IMR-90 (cell line): ENCODE measurements at regions not wholly inside any gene's neighbourhood (a gene's known extent, or its start where the extent isn't known, plus 50 kb on each side); places are given as distances from the start of the nearest gene placed in this dataset.

Source experiments
- ATAC-seq: fragments of 200-7000 bp; cut with Tn5 transposase; 2 replicates; pipeline ENCODE4 v1.9.1; 2020; ENCODE audit warnings: low read depth, mild to moderate bottlenecking, moderate library complexity
- BruUV-seq: library from RNA; stranded (reverse); fragments of 400-500 nt; replicated peaks from 2 replicates; lab custom pipeline; 2021; lab: Mats Ljungman, UMichigan
- CTCF ChIA-PET: fragments of 300-600 bp; formaldehyde crosslinking; extraction: SDS; loops from one replicate; lab custom pipeline; 2021; ENCODE audit warnings: antibody characterized with exemption; lab: Yijun Ruan, JAX
- POLR2A ChIA-PET: fragments of 300-600 bp; sonication (Branson Sonifier 250); formaldehyde crosslinking; loops from one replicate; lab custom pipeline; 2022; ENCODE audit warnings: antibody characterized with exemption; ENCODE audit not compliant: unreplicated experiment; lab: Charles Lee
- DNase-seq: peaks from one replicate; pipeline ENCODE4 v3.0.0; 2013
- H2AFZ ChIP-seq: replicated peaks from 2 replicates; pipeline ENCODE3; 2013; ENCODE audit warnings: low read length, mild to moderate bottlenecking; ENCODE audit not compliant: poor library complexity
- H2AK5ac ChIP-seq: 2 replicates; pipeline ENCODE4 v1.6.1; 2013; ENCODE audit warnings: low read depth, low read length, inconsistent platforms
- H2AK9ac ChIP-seq: replicated peaks from 2 replicates; pipeline ENCODE3; 2013; ENCODE audit warnings: mild to moderate bottlenecking, low read depth, low read length, moderate library complexity; ENCODE audit not compliant: poor library complexity
- H2BK120ac ChIP-seq: 2 replicates; pipeline ENCODE4 v1.6.1; 2013; ENCODE audit warnings: low read depth, low read length, inconsistent platforms
- H2BK15ac ChIP-seq: 3 replicates; pipeline ENCODE4 v1.6.1; 2013; ENCODE audit warnings: low read depth, low read length, inconsistent platforms
- H2BK20ac ChIP-seq: 2 replicates; pipeline ENCODE4 v1.6.1; 2013; ENCODE audit warnings: low read depth, mild to moderate bottlenecking, inconsistent platforms, low read length, moderate library complexity
- H2BK5ac ChIP-seq: 2 replicates; pipeline ENCODE4 v1.6.1; 2013; ENCODE audit warnings: mild to moderate bottlenecking, low read depth, low read length, inconsistent platforms; ENCODE audit not compliant: poor library complexity, severe bottlenecking
- H3K14ac ChIP-seq: replicated peaks from 2 replicates; pipeline ENCODE4 v1.6.1; 2013; ENCODE audit warnings: low read depth, low read length, inconsistent platforms
- H3K18ac ChIP-seq: 2 replicates; pipeline ENCODE4 v1.6.1; 2013; ENCODE audit warnings: low read depth, low read length, control low read depth
- H3K23ac ChIP-seq: 2 replicates; pipeline ENCODE4 v1.6.1; 2013; ENCODE audit warnings: low read depth, low read length, inconsistent platforms
- H3K27ac ChIP-seq: 2 replicates; pipeline ENCODE4 v1.5.1; 2013; ENCODE audit warnings: mild to moderate bottlenecking, control low read depth, low read length; ENCODE audit not compliant: insufficient read depth
- H3K27me3 ChIP-seq: 2 replicates; pipeline ENCODE4 v1.6.1; 2013; ENCODE audit warnings: low read length; ENCODE audit not compliant: control insufficient read depth, insufficient read depth
- H3K36me3 ChIP-seq: 2 replicates; pipeline ENCODE4 v1.6.1; 2013; ENCODE audit warnings: low read length, mixed read lengths; ENCODE audit not compliant: control insufficient read depth, insufficient read depth
- H3K4ac ChIP-seq: 2 replicates; pipeline ENCODE4 v1.6.1; 2013; ENCODE audit warnings: low read depth, low read length, inconsistent platforms
- H3K4me1 ChIP-seq: 2 replicates; pipeline ENCODE4 v1.6.1; 2013; ENCODE audit warnings: low read length, mixed read lengths; ENCODE audit not compliant: control insufficient read depth, insufficient read depth
- H3K4me2 ChIP-seq: 2 replicates; pipeline ENCODE4 v1.6.1; 2013; ENCODE audit warnings: low read depth, mild to moderate bottlenecking, control low read depth, low read length, moderate library complexity
- H3K4me3 ChIP-seq: 2 replicates; pipeline ENCODE4 v1.5.1; 2013; ENCODE audit warnings: low read depth, mild to moderate bottlenecking, control low read depth, low read length, moderate library complexity; ENCODE audit not compliant: insufficient read depth
- H3K56ac ChIP-seq: 2 replicates; pipeline ENCODE4 v1.6.1; 2013; ENCODE audit warnings: low read length, inconsistent platforms; ENCODE audit not compliant: insufficient read depth; ENCODE audit errors: extremely low read depth
- H3K79me1 ChIP-seq, 2 experiments: 2 replicates each; pipeline ENCODE4 v1.6.1; 2013; ENCODE audit warnings: low read length in 2 of 2, inconsistent platforms in 1 of 2, low read depth in 1 of 2
- H3K9ac ChIP-seq: 2 replicates; pipeline ENCODE4 v1.6.1; 2013; ENCODE audit warnings: low read depth, low read length, control low read depth
- H3K9me1 ChIP-seq: 2 replicates; pipeline ENCODE4 v1.6.1; 2013; ENCODE audit warnings: low read length, inconsistent platforms; ENCODE audit not compliant: insufficient read depth
- H3K9me3 ChIP-seq: 2 replicates; pipeline ENCODE4 v1.6.1; 2013; ENCODE audit warnings: low read length; ENCODE audit not compliant: control insufficient read depth, insufficient read depth
- H4K20me1 ChIP-seq: 2 replicates; pipeline ENCODE4 v1.6.1; 2013; ENCODE audit warnings: low read length, inconsistent platforms; ENCODE audit not compliant: insufficient read depth
- H4K5ac ChIP-seq: 2 replicates; pipeline ENCODE4 v1.6.1; 2013; ENCODE audit warnings: mild to moderate bottlenecking, low read depth, low read length, control low read depth
- H4K8ac ChIP-seq, 2 experiments: 2 replicates each; pipeline ENCODE4 v1.6.1; 2013; ENCODE audit warnings: low read depth in 2 of 2, low read length in 2 of 2, control low read depth in 1 of 2, inconsistent platforms in 1 of 2
- H4K91ac ChIP-seq: 2 replicates; pipeline ENCODE4 v1.6.1; 2013; ENCODE audit warnings: low read depth, low read length, inconsistent platforms; ENCODE audit not compliant: insufficient read depth
- BHLHE40 ChIP-seq: fragments of 150-350 bp; IDR thresholded peaks from 2 replicates; pipeline ENCODE4 v1.6.1; 2016; ENCODE audit warnings: mild to moderate bottlenecking, low read depth, low read length
- CEBPB ChIP-seq: IDR thresholded peaks from 2 replicates; pipeline ENCODE4 v1.6.1; 2012; ENCODE audit warnings: low read depth, low read length, improper control_type of control experiment
- CHD1 ChIP-seq: IDR thresholded peaks from 2 replicates; pipeline ENCODE4 v1.6.1; 2012; ENCODE audit warnings: low read depth, low read length, improper control_type of control experiment
- FOS ChIP-seq: fragments of 150-350 bp; IDR thresholded peaks from 2 replicates; pipeline ENCODE4 v1.6.1; 2016; ENCODE audit warnings: low read depth, low read length
- MAFK ChIP-seq: IDR thresholded peaks from 2 replicates; pipeline ENCODE4 v1.6.1; 2012; ENCODE audit warnings: low read depth, low read length, improper control_type of control experiment
- MAZ ChIP-seq: IDR thresholded peaks from 2 replicates; pipeline ENCODE4 v1.6.1; 2012; ENCODE audit warnings: low read depth, mild to moderate bottlenecking, low read length, improper control_type of control experiment, moderate library complexity, borderline replicate concordance
- MXI1 ChIP-seq: IDR thresholded peaks from 2 replicates; pipeline ENCODE4 v1.6.1; 2012; ENCODE audit warnings: low read depth, mild to moderate bottlenecking, low read length, moderate library complexity, borderline replicate concordance
- NFE2L2 ChIP-seq: fragments of 150-350 bp; IDR thresholded peaks from 2 replicates; pipeline ENCODE4 v1.6.1; 2016; ENCODE audit warnings: low read depth, mild to moderate bottlenecking, low read length
- POLR2A ChIP-seq: IDR thresholded peaks from 2 replicates; pipeline ENCODE4 v1.6.1; 2012; ENCODE audit warnings: mild to moderate bottlenecking, low read depth, low read length
- RAD21 ChIP-seq: IDR thresholded peaks from 2 replicates; pipeline ENCODE4 v1.6.1; 2012; ENCODE audit warnings: low read length, improper control_type of control experiment
- RCOR1 ChIP-seq: IDR thresholded peaks from 2 replicates; pipeline ENCODE4 v1.6.1; 2012; ENCODE audit warnings: mild to moderate bottlenecking, low read length, improper control_type of control experiment; ENCODE audit not compliant: insufficient replicate concordance
- RFX5 ChIP-seq: IDR thresholded peaks from 2 replicates; pipeline ENCODE4 v1.8.0; 2012; ENCODE audit warnings: low read depth, mild to moderate bottlenecking, low read length, moderate library complexity
- SMC3 ChIP-seq: fragments of 150-350 bp; IDR thresholded peaks from 2 replicates; pipeline ENCODE4 v1.6.1; 2016; ENCODE audit warnings: low read depth, mild to moderate bottlenecking, antibody characterized with exemption, low read length, moderate library complexity
- WGBS, 2 experiments: methylation state at CpG; one replicate each; pipeline versions ENCODE4 v1.1.5 to v1.1.7; 2013; ENCODE audit warnings: missing lambda C conversion rate in 2 of 2; ENCODE audit not compliant: insufficient read length in 1 of 2; ENCODE audit errors: extremely low coverage in 2 of 2; 5-methylcytosine and 5-hydroxymethylcytosine counted together
- dilution Hi-C: fragments of 300-500 bp; cut with HindIII; formaldehyde crosslinking; loops from one replicate; pipeline ENCODE4 v1.14.3; 2018; ENCODE audit warnings: low sequenced_read_pairs; ENCODE audit not compliant: unreplicated experiment
- in situ Hi-C: fragments of 300-500 bp; cut with MboI; formaldehyde crosslinking; loops from 3 replicates; pipeline ENCODE4 v1.14.3; 2019; ENCODE audit warnings: low sequenced_read_pairs, inconsistent platforms, mixed read lengths
- intact Hi-C: fragments of 100-400 bp; cut with micrococcal nuclease; formaldehyde crosslinking; loops from 2 replicates; pipeline ENCODE4 v1.10.0; 2022
- TF ChIP-seq, protein P1 (sequence below): fragments of 150-350 bp; IDR thresholded peaks from 2 replicates; pipeline ENCODE4 v1.6.1; 2017; ENCODE audit warnings: mild to moderate bottlenecking, antibody characterized with exemption, low read length, low read depth
- TF ChIP-seq, protein P2 (sequence below): conservative IDR thresholded peaks from 2 replicates; pipeline ENCODE4 v1.5.1; 2012; ENCODE audit warnings: mild to moderate bottlenecking, low read depth, low read length, improper control_type of control experiment
- TF ChIP-seq, protein P3 (sequence below): fragments of 150-350 bp; IDR thresholded peaks from 2 replicates; pipeline ENCODE4 v1.6.1; 2016; ENCODE audit warnings: low read depth, mild to moderate bottlenecking, low read length, moderate library complexity, borderline replicate concordance

DNA sequence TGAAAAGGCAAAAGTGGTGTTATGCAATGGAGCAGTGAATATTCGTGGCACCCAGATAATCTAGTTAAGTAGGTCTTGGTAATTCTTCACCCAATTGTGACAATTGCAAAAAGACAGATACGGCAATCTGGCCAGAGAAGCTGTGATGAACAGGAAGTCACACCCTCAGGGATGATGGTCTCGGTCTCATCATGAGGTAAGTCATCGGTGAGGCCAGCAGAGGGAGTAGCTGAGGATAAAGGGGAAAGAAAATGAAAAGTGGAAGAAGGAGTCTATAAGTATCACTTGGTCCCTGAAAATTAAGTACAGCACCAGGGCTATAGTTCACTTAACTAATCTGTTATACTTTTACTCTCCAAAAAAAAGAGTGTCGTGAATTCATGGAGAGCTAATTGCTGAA, 258.8 kb upstream of the NCAM2 start:
- no CpG with 5 or more reads among the region's 5 CpGs for WGBS, 2 experiments
- H2AK5ac ChIP-seq, result no peak overlapping the region
- dilution Hi-C loops, result no loop called here
- DNase-seq (no peak), ATAC-seq (no peak)
- H4K20me1 ChIP-seq, result no peaks in the 10 kb centered on the region
- no peaks in the 10 kb centered on the region for H3K27me3 ChIP-seq
- H3K4me1 ChIP-seq, result no peaks in the 10 kb centered on the region
- no peak overlapping the region for H3K9ac ChIP-seq
- in situ Hi-C loops, result no loop called here
- BruUV-seq, result no TSS peak
- H2BK20ac ChIP-seq, result no peak overlapping the region
- H2AK9ac ChIP-seq, result no peak overlapping the region
- no peak overlapping the region for H2BK120ac ChIP-seq
- H3K9me3 ChIP-seq, result peaks cover 13% of the 10 kb centered on the region
- H2BK15ac ChIP-seq, result no peak overlapping the region
- ChIA-PET CTCF (no interaction called here), POLR2A (no interaction called here)
- no peak overlapping the region for H3K23ac ChIP-seq
- no peak overlapping the region for H4K5ac ChIP-seq
- no peak overlapping the region for H3K4ac ChIP-seq
- no peak overlapping the region for H3K27ac ChIP-seq
- H3K56ac ChIP-seq, result no peak overlapping the region
- no peak overlapping the region for H3K18ac ChIP-seq
- H3K79me1 ChIP-seq, result no peaks in the 10 kb centered on the region
- no peak overlapping the region for H2BK5ac ChIP-seq
- no peak overlapping the region for H4K8ac ChIP-seq
- intact Hi-C loops, result no loop called here
- no peak overlapping the region for H3K14ac ChIP-seq
- H2AFZ ChIP-seq, result no peak overlapping the region
- no peaks in the 10 kb centered on the region for H3K9me1 ChIP-seq
- H3K36me3 ChIP-seq, result no peaks in the 10 kb centered on the region
- no peak overlapping the region for H3K4me2 ChIP-seq
- H3K4me3 ChIP-seq, result no peak overlapping the region
- TF ChIP-seq BHLHE40 (no peak), MXI1 (no peak), NFE2L2 (no peak), CEBPB (no peak), RFX5 (no peak), FOS (no peak), POLR2A (no peak), CHD1 (no peak), RCOR1 (no peak), MAZ (no peak), SMC3 (no peak), RAD21 (no peak), MAFK (no peak)
- TF ChIP-seq, protein P1, sequence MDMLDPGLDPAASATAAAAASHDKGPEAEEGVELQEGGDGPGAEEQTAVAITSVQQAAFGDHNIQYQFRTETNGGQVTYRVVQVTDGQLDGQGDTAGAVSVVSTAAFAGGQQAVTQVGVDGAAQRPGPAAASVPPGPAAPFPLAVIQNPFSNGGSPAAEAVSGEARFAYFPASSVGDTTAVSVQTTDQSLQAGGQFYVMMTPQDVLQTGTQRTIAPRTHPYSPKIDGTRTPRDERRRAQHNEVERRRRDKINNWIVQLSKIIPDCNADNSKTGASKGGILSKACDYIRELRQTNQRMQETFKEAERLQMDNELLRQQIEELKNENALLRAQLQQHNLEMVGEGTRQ, result no peak
- TF ChIP-seq, protein P2, sequence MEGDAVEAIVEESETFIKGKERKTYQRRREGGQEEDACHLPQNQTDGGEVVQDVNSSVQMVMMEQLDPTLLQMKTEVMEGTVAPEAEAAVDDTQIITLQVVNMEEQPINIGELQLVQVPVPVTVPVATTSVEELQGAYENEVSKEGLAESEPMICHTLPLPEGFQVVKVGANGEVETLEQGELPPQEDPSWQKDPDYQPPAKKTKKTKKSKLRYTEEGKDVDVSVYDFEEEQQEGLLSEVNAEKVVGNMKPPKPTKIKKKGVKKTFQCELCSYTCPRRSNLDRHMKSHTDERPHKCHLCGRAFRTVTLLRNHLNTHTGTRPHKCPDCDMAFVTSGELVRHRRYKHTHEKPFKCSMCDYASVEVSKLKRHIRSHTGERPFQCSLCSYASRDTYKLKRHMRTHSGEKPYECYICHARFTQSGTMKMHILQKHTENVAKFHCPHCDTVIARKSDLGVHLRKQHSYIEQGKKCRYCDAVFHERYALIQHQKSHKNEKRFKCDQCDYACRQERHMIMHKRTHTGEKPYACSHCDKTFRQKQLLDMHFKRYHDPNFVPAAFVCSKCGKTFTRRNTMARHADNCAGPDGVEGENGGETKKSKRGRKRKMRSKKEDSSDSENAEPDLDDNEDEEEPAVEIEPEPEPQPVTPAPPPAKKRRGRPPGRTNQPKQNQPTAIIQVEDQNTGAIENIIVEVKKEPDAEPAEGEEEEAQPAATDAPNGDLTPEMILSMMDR, result no peak
- TF ChIP-seq, protein P3, sequence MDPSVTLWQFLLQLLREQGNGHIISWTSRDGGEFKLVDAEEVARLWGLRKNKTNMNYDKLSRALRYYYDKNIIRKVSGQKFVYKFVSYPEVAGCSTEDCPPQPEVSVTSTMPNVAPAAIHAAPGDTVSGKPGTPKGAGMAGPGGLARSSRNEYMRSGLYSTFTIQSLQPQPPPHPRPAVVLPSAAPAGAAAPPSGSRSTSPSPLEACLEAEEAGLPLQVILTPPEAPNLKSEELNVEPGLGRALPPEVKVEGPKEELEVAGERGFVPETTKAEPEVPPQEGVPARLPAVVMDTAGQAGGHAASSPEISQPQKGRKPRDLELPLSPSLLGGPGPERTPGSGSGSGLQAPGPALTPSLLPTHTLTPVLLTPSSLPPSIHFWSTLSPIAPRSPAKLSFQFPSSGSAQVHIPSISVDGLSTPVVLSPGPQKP, result no peak
- H4K91ac ChIP-seq, result no peak overlapping the region
